Liver (tissue), 3 donors: ENCODE measurements at regions not wholly inside any gene's neighbourhood (a gene's known extent, or its start where the extent isn't known, plus 50 kb on each side); places are given as distances from the start of the nearest gene placed in this dataset.

Experiments
- GABPA ChIP-seq, 2 donors: IDR thresholded peaks in 1 of 2; conservative IDR thresholded peaks in 1 of 2; 2 replicates each; pipeline ENCODE4 v1.6.1; 2016; ENCODE audit warnings: antibody characterized with exemption in 2 of 2, mild to moderate bottlenecking in 1 of 2, moderate library complexity in 1 of 2
- JUND ChIP-seq, 2 donors: IDR thresholded peaks; 2 replicates each; pipeline ENCODE4 v1.6.1; 2016; ENCODE audit warnings: antibody characterized with exemption in 2 of 2
- RAD21 ChIP-seq, 2 donors: IDR thresholded peaks; 2 replicates each; pipeline ENCODE4 v1.6.1; 2016; ENCODE audit warnings: antibody characterized with exemption in 2 of 2, mild to moderate bottlenecking in 2 of 2
- REST ChIP-seq: IDR thresholded peaks from 2 replicates; pipeline ENCODE4 v1.6.1; 2016; ENCODE audit warnings: antibody characterized with exemption, mild to moderate bottlenecking
- YY1 ChIP-seq: IDR thresholded peaks from 2 replicates; pipeline ENCODE4 v1.6.1; 2016; ENCODE audit warnings: antibody characterized with exemption, mild to moderate bottlenecking
- ZBTB33 ChIP-seq: IDR thresholded peaks from 2 replicates; pipeline ENCODE4 v1.6.1; 2016; ENCODE audit warnings: antibody characterized with exemption
- TF ChIP-seq, protein P1 (sequence below): fragments of 150-350 bp; IDR thresholded peaks from 2 replicates; pipeline ENCODE4 v1.5.1; 2017; ENCODE audit warnings: improper control_type of control experiment, low read depth, low read length; ENCODE audit not compliant: missing input control
- TF ChIP-seq, protein P2 (sequence below): IDR thresholded peaks from 2 replicates; pipeline ENCODE4 v1.6.1; 2016; ENCODE audit warnings: antibody characterized with exemption
- TF ChIP-seq, protein P3 (sequence below): IDR thresholded peaks from 2 replicates; pipeline ENCODE4 v1.6.1; 2016; ENCODE audit warnings: antibody characterized with exemption
- donor health status: healthy.
- donor health status: healthy.

- TF ChIP-seq, protein P1, sequence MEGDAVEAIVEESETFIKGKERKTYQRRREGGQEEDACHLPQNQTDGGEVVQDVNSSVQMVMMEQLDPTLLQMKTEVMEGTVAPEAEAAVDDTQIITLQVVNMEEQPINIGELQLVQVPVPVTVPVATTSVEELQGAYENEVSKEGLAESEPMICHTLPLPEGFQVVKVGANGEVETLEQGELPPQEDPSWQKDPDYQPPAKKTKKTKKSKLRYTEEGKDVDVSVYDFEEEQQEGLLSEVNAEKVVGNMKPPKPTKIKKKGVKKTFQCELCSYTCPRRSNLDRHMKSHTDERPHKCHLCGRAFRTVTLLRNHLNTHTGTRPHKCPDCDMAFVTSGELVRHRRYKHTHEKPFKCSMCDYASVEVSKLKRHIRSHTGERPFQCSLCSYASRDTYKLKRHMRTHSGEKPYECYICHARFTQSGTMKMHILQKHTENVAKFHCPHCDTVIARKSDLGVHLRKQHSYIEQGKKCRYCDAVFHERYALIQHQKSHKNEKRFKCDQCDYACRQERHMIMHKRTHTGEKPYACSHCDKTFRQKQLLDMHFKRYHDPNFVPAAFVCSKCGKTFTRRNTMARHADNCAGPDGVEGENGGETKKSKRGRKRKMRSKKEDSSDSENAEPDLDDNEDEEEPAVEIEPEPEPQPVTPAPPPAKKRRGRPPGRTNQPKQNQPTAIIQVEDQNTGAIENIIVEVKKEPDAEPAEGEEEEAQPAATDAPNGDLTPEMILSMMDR, result no peak
- TF ChIP-seq ZBTB33, result no peak
- no peak for TF ChIP-seq JUND (IDR thresholded peaks at IDR 0.05)
- no peak for TF ChIP-seq RAD21 (IDR thresholded peaks at IDR 0.05)
- TF ChIP-seq, protein P2, sequence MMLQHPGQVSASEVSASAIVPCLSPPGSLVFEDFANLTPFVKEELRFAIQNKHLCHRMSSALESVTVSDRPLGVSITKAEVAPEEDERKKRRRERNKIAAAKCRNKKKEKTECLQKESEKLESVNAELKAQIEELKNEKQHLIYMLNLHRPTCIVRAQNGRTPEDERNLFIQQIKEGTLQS, result no peak
- TF ChIP-seq REST, result no peak
- TF ChIP-seq GABPA (IDR thresholded peaks at IDR 0.05 in 1 of 2, conservative IDR thresholded peaks at IDR 0.05 in 1 of 2), result no peak
- TF ChIP-seq, protein P3, sequence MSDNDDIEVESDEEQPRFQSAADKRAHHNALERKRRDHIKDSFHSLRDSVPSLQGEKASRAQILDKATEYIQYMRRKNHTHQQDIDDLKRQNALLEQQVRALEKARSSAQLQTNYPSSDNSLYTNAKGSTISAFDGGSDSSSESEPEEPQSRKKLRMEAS, result no peak
- no peak for TF ChIP-seq YY1
Observed at GRCh38 chr14:51805541-51805940, 54.9 kb upstream of the GNG2 start.
